ENCODE measurements at regions not wholly inside any gene's neighbourhood (a gene's known extent, or its start where the extent isn't known, plus 50 kb on each side); places are given as distances from the start of the nearest gene placed in this dataset.
"Not testable (repeated sequence)": the region's sequence is repeated elsewhere in the genome, so short reads cannot be mapped to it uniquely, and the experiment has no call there.

- H3K27me3 ChIP-seq (ENCODE audit: insufficient read depth, low read length, poor library complexity) = no peaks in the 10 kb centered on the region
- no peak overlapping the region for H3K4me2 ChIP-seq (ENCODE audit: low read length)
- H3K18ac ChIP-seq (ENCODE audit: low read length) = no peak overlapping the region
- H2BK15ac ChIP-seq (replicated peaks; ENCODE audit: low read depth) = no peak overlapping the region
- no peaks in the 10 kb centered on the region for H3K36me3 ChIP-seq (ENCODE audit: control insufficient read depth, insufficient read depth, low read length)
- no peak overlapping the region for H4K5ac ChIP-seq (ENCODE audit: low read length)
- no peak overlapping the region for H3K4ac ChIP-seq (ENCODE audit: low read depth, low read length)
- H3K4me1 ChIP-seq (ENCODE audit: control insufficient read depth, low read depth, low read length) = no peaks in the 10 kb centered on the region
- H4K8ac ChIP-seq (ENCODE audit: low read depth, low read length) = no peak overlapping the region
- no peak overlapping the region for H2AK5ac ChIP-seq (ENCODE audit: low read length)
- no peak overlapping the region for H2BK5ac ChIP-seq (ENCODE audit: low read length)
- no peaks in the 10 kb centered on the region for H3K79me2 ChIP-seq (ENCODE audit: control insufficient read depth, insufficient read depth, low read length)
- no peak overlapping the region for H3K56ac ChIP-seq (ENCODE audit: low read length)
- WGBS (ENCODE audit: extremely low coverage, insufficient coverage, low lambda C conversion rate) = no CpG with 5 or more reads among the region's 11 CpGs
- H3K27ac ChIP-seq (ENCODE audit: low read depth, low read length) = no peak overlapping the region
- H3K9ac ChIP-seq (ENCODE audit: low read length) = no peak overlapping the region
- no peak for DNase-seq
- no peak overlapping the region for H3K23ac ChIP-seq (ENCODE audit: low read length)
- H3K79me1 ChIP-seq (ENCODE audit: low read length) = no peaks in the 10 kb centered on the region
- H3K4me3 ChIP-seq (ENCODE audit: low read length) = no peak overlapping the region
- H2BK120ac ChIP-seq (ENCODE audit: low read depth, low read length) = no peak overlapping the region
These were observed 531.2 kb downstream of the KIF2B start for GRCh38 chr17:54353789-54354525.

- not testable (repeated sequence) for H3K9ac ChIP-seq (ENCODE audit: low read length); H4K8ac ChIP-seq (ENCODE audit: low read depth, low read length); H3K4ac ChIP-seq (ENCODE audit: low read depth, low read length); H3K27me3 ChIP-seq (ENCODE audit: insufficient read depth, low read length, poor library complexity); H3K56ac ChIP-seq (ENCODE audit: low read length); DNase-seq; H2BK5ac ChIP-seq (ENCODE audit: low read length); H3K27ac ChIP-seq (ENCODE audit: low read depth, low read length); H3K4me3 ChIP-seq (ENCODE audit: low read length); H3K4me1 ChIP-seq (ENCODE audit: control insufficient read depth, low read depth, low read length); H3K79me2 ChIP-seq (ENCODE audit: control insufficient read depth, insufficient read depth, low read length); H3K18ac ChIP-seq (ENCODE audit: low read length); H2AK5ac ChIP-seq (ENCODE audit: low read length); H3K4me2 ChIP-seq (ENCODE audit: low read length); H3K23ac ChIP-seq (ENCODE audit: low read length); H3K79me1 ChIP-seq (ENCODE audit: low read length); H2BK120ac ChIP-seq (ENCODE audit: low read depth, low read length); H2BK15ac ChIP-seq (replicated peaks; ENCODE audit: low read depth); H3K36me3 ChIP-seq (ENCODE audit: control insufficient read depth, insufficient read depth, low read length); H4K5ac ChIP-seq (ENCODE audit: low read length)
- no CpG with 5 or more reads among the region's 4 CpGs for WGBS (ENCODE audit: extremely low coverage, insufficient coverage, low lambda C conversion rate)
These were observed 538.3 kb downstream of the KIF2B start for GRCh38 chr17:54361073-54361472.

- no peak overlapping the region for H3K9ac ChIP-seq (ENCODE audit: low read length)
- no peaks in the 10 kb centered on the region for H3K36me3 ChIP-seq (ENCODE audit: control insufficient read depth, insufficient read depth, low read length)
- no peaks in the 10 kb centered on the region for H3K27me3 ChIP-seq (ENCODE audit: insufficient read depth, low read length, poor library complexity)
- H4K5ac ChIP-seq (ENCODE audit: low read length) = no peak overlapping the region
- H2BK5ac ChIP-seq (ENCODE audit: low read length) = no peak overlapping the region
- H3K4me3 ChIP-seq (ENCODE audit: low read length) = no peak overlapping the region
- H3K4ac ChIP-seq (ENCODE audit: low read depth, low read length) = no peak overlapping the region
- H3K79me2 ChIP-seq (ENCODE audit: control insufficient read depth, insufficient read depth, low read length) = no peaks in the 10 kb centered on the region
- no peaks in the 10 kb centered on the region for H3K79me1 ChIP-seq (ENCODE audit: low read length)
- H3K23ac ChIP-seq (ENCODE audit: low read length) = no peak overlapping the region
- no peak overlapping the region for H3K4me2 ChIP-seq (ENCODE audit: low read length)
- H3K56ac ChIP-seq (ENCODE audit: low read length) = no peak overlapping the region
- H2BK15ac ChIP-seq (replicated peaks; ENCODE audit: low read depth) = no peak overlapping the region
- no peak overlapping the region for H2AK5ac ChIP-seq (ENCODE audit: low read length)
- H3K18ac ChIP-seq (ENCODE audit: low read length) = no peak overlapping the region
- no peak for DNase-seq
- no peak overlapping the region for H2BK120ac ChIP-seq (ENCODE audit: low read depth, low read length)
- no peak overlapping the region for H3K27ac ChIP-seq (ENCODE audit: low read depth, low read length)
- H3K4me1 ChIP-seq (ENCODE audit: control insufficient read depth, low read depth, low read length) = no peaks in the 10 kb centered on the region
- H4K8ac ChIP-seq (ENCODE audit: low read depth, low read length) = no peak overlapping the region
These were observed 531.7 kb upstream of the TOM1L1 start for GRCh38 chr17:54368906-54369305.

- Histone ChIP-seq H3K18ac (ENCODE audit: low read length) (no peak overlapping the region), H3K36me3 (ENCODE audit: control insufficient read depth, insufficient read depth, low read length) (no peaks in the 10 kb centered on the region), H3K4me2 (ENCODE audit: low read length) (no peak overlapping the region), H3K4me1 (ENCODE audit: control insufficient read depth, low read depth, low read length) (no peaks in the 10 kb centered on the region), H3K9ac (ENCODE audit: low read length) (no peak overlapping the region), H4K5ac (ENCODE audit: low read length) (no peak overlapping the region), H3K56ac (ENCODE audit: low read length) (no peak overlapping the region), H3K27me3 (ENCODE audit: insufficient read depth, low read length, poor library complexity) (no peaks in the 10 kb centered on the region), H2BK15ac (replicated peaks; ENCODE audit: low read depth) (no peak overlapping the region), H3K4ac (ENCODE audit: low read depth, low read length) (no peak overlapping the region), H3K27ac (ENCODE audit: low read depth, low read length) (no peak overlapping the region), H4K8ac (ENCODE audit: low read depth, low read length) (no peak overlapping the region), H3K79me1 (ENCODE audit: low read length) (no peaks in the 10 kb centered on the region), H2BK5ac (ENCODE audit: low read length) (no peak overlapping the region), H2BK120ac (ENCODE audit: low read depth, low read length) (no peak overlapping the region), H3K79me2 (ENCODE audit: control insufficient read depth, insufficient read depth, low read length) (no peaks in the 10 kb centered on the region), H2AK5ac (ENCODE audit: low read length) (no peak overlapping the region), H3K23ac (ENCODE audit: low read length) (no peak overlapping the region), H3K4me3 (ENCODE audit: low read length) (no peak overlapping the region)
- peak; percentile 80 for DNase-seq
- no CpG with 5 or more reads among the region's 2 CpGs for WGBS (ENCODE audit: extremely low coverage, insufficient coverage, low lambda C conversion rate)
These were observed 528.4 kb upstream of the TOM1L1 start for GRCh38 chr17:54372069-54372749.

GRCh38 chr17:54373970-54374369 is 526.7 kb upstream of the TOM1L1 start:
- H2AK5ac ChIP-seq (ENCODE audit: low read length) = no peak overlapping the region
- H3K4ac ChIP-seq (ENCODE audit: low read depth, low read length) = no peak overlapping the region
- H3K56ac ChIP-seq (ENCODE audit: low read length) = no peak overlapping the region
- no peak overlapping the region for H3K23ac ChIP-seq (ENCODE audit: low read length)
- no peak overlapping the region for H2BK15ac ChIP-seq (replicated peaks; ENCODE audit: low read depth)
- H3K4me1 ChIP-seq (ENCODE audit: control insufficient read depth, low read depth, low read length) = no peaks in the 10 kb centered on the region
- no peak overlapping the region for H3K18ac ChIP-seq (ENCODE audit: low read length)
- H2BK5ac ChIP-seq (ENCODE audit: low read length) = no peak overlapping the region
- no peak overlapping the region for H4K5ac ChIP-seq (ENCODE audit: low read length)
- no peak overlapping the region for H3K4me2 ChIP-seq (ENCODE audit: low read length)
- H3K27ac ChIP-seq (ENCODE audit: low read depth, low read length) = no peak overlapping the region
- H3K27me3 ChIP-seq (ENCODE audit: insufficient read depth, low read length, poor library complexity) = no peaks in the 10 kb centered on the region
- no peaks in the 10 kb centered on the region for H3K36me3 ChIP-seq (ENCODE audit: control insufficient read depth, insufficient read depth, low read length)
- H3K79me1 ChIP-seq (ENCODE audit: low read length) = no peaks in the 10 kb centered on the region
- WGBS (ENCODE audit: extremely low coverage, insufficient coverage, low lambda C conversion rate) = no CpG with 5 or more reads among the region's 1 CpG
- H3K79me2 ChIP-seq (ENCODE audit: control insufficient read depth, insufficient read depth, low read length) = no peaks in the 10 kb centered on the region
- H3K4me3 ChIP-seq (ENCODE audit: low read length) = no peak overlapping the region
- no peak for DNase-seq
- no peak overlapping the region for H2BK120ac ChIP-seq (ENCODE audit: low read depth, low read length)
- H3K9ac ChIP-seq (ENCODE audit: low read length) = no peak overlapping the region
- H4K8ac ChIP-seq (ENCODE audit: low read depth, low read length) = no peak overlapping the region

GRCh38 chr17:54376409-54376808 is 524.2 kb upstream of the TOM1L1 start:
- not testable (repeated sequence) for H3K4me1 ChIP-seq (ENCODE audit: control insufficient read depth, low read depth, low read length); H2AK5ac ChIP-seq (ENCODE audit: low read length); H3K36me3 ChIP-seq (ENCODE audit: control insufficient read depth, insufficient read depth, low read length); H3K79me1 ChIP-seq (ENCODE audit: low read length); H4K5ac ChIP-seq (ENCODE audit: low read length); H2BK120ac ChIP-seq (ENCODE audit: low read depth, low read length); H3K27ac ChIP-seq (ENCODE audit: low read depth, low read length); H3K4me2 ChIP-seq (ENCODE audit: low read length); H2BK15ac ChIP-seq (replicated peaks; ENCODE audit: low read depth); H2BK5ac ChIP-seq (ENCODE audit: low read length); H3K23ac ChIP-seq (ENCODE audit: low read length); H3K9ac ChIP-seq (ENCODE audit: low read length); H3K79me2 ChIP-seq (ENCODE audit: control insufficient read depth, insufficient read depth, low read length); H4K8ac ChIP-seq (ENCODE audit: low read depth, low read length); DNase-seq; H3K4me3 ChIP-seq (ENCODE audit: low read length); H3K18ac ChIP-seq (ENCODE audit: low read length); H3K56ac ChIP-seq (ENCODE audit: low read length); H3K4ac ChIP-seq (ENCODE audit: low read depth, low read length); H3K27me3 ChIP-seq (ENCODE audit: insufficient read depth, low read length, poor library complexity)
- no CpG with 5 or more reads among the region's 6 CpGs for WGBS (ENCODE audit: extremely low coverage, insufficient coverage, low lambda C conversion rate)
